Suprapubic skin (tissue), 4 donors: ENCODE measurements at regions not wholly inside any gene's neighbourhood (a gene's known extent, or its start where the extent isn't known, plus 50 kb on each side); places are given as distances from the start of the nearest gene placed in this dataset.

ENCODE experiments used
- EP300 ChIP-seq: sonication (generic); formaldehyde crosslinking; IDR thresholded peaks from one replicate; pipeline ENCODE4 v1.6.1; 2017; ENCODE audit warnings: antibody characterized with exemption
- POLR2A ChIP-seq, 2 donors: fragments of 450-650 bp; IDR thresholded peaks; one replicate each; pipeline ENCODE4 v1.6.1; 2017; ENCODE audit warnings: antibody characterized with exemption in 2 of 2, mild to moderate bottlenecking in 2 of 2, moderate library complexity in 2 of 2
- POLR2AphosphoS5 ChIP-seq, 3 donors: sonication (generic); formaldehyde crosslinking; IDR thresholded peaks; one replicate each; pipeline ENCODE4 v1.6.1; 2017; ENCODE audit warnings: antibody characterized with exemption in 3 of 3
- TF ChIP-seq, protein P1 (sequence below), 2 donors: fragments of 200-600 bp in 1 of 2; fragments of 450-650 bp in 1 of 2; sonication (generic) in 1 of 2; IDR thresholded peaks; one replicate each; pipeline ENCODE4 v1.5.1; 2016 to 2019; ENCODE audit warnings: antibody characterized with exemption in 2 of 2, mild to moderate bottlenecking in 1 of 2, moderate library complexity in 1 of 2

GRCh38 chr3:25897019-25897418 lies 107.1 kb downstream of the OXSM start:
- TF ChIP-seq POLR2AphosphoS5 (IDR thresholded peaks at IDR 0.05) (no peak), EP300 (no peak), POLR2A (IDR thresholded peaks at IDR 0.05) (no peak)
- TF ChIP-seq, protein P1, sequence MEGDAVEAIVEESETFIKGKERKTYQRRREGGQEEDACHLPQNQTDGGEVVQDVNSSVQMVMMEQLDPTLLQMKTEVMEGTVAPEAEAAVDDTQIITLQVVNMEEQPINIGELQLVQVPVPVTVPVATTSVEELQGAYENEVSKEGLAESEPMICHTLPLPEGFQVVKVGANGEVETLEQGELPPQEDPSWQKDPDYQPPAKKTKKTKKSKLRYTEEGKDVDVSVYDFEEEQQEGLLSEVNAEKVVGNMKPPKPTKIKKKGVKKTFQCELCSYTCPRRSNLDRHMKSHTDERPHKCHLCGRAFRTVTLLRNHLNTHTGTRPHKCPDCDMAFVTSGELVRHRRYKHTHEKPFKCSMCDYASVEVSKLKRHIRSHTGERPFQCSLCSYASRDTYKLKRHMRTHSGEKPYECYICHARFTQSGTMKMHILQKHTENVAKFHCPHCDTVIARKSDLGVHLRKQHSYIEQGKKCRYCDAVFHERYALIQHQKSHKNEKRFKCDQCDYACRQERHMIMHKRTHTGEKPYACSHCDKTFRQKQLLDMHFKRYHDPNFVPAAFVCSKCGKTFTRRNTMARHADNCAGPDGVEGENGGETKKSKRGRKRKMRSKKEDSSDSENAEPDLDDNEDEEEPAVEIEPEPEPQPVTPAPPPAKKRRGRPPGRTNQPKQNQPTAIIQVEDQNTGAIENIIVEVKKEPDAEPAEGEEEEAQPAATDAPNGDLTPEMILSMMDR (IDR thresholded peaks at IDR 0.05), result no peak
